A673 (cell line): ENCODE measurements at regions not wholly inside any gene's neighbourhood (a gene's known extent, or its start where the extent isn't known, plus 50 kb on each side); places are given as distances from the start of the nearest gene placed in this dataset.
"Not testable (repeated sequence)": the region's sequence is repeated elsewhere in the genome, so short reads cannot be mapped to it uniquely, and the experiment has no call there.

Experiments used
- BruUV-seq: library from RNA; stranded (reverse); fragments of 400-500 nt; replicated peaks from 2 replicates; lab custom pipeline; 2021; lab: Mats Ljungman, UMichigan
- CTCF ChIA-PET: fragments of 300-600 bp; sonication (Branson Sonifier 250); formaldehyde crosslinking; loops from one replicate; lab custom pipeline; 2022; ENCODE audit warnings: antibody characterized with exemption; lab: Charles Lee
- POLR2A ChIA-PET: fragments of 300-600 bp; sonication (Branson Sonifier 250); formaldehyde crosslinking; loops from one replicate; lab custom pipeline; 2022; ENCODE audit warnings: antibody characterized with exemption; ENCODE audit not compliant: low non-redundant PET; lab: Charles Lee
- DNase-seq: peaks from one replicate; pipeline ENCODE4 v3.0.0-alpha.2; 2015; ENCODE audit warnings: low spot score
- H3K27ac ChIP-seq: fragments of 200-600 bp; sonication (generic); 2 replicates; pipeline ENCODE4 v1.5.1; 2016; ENCODE audit warnings: mixed run types, low read depth, mild to moderate bottlenecking, mixed read lengths, antibody characterized with exemption, low read length; ENCODE audit not compliant: poor library complexity, severe bottlenecking
- H3K27me3 ChIP-seq: fragments of 200-600 bp; sonication (generic); replicated peaks from 2 replicates; pipeline ENCODE4 v1.6.1; 2017; ENCODE audit warnings: mixed run types, low read depth, mild to moderate bottlenecking, mixed read lengths, antibody characterized with exemption, low read length; ENCODE audit not compliant: insufficient read depth, poor library complexity
- H3K36me3 ChIP-seq: fragments of 200-600 bp; sonication (generic); 2 replicates; pipeline ENCODE4 v1.6.1; 2016; ENCODE audit warnings: mixed run types, mild to moderate bottlenecking, mixed read lengths, antibody characterized with exemption, low read length; ENCODE audit not compliant: insufficient read depth, poor library complexity, severe bottlenecking
- H3K4me1 ChIP-seq: fragments of 200-600 bp; sonication (generic); 2 replicates; pipeline ENCODE4 v1.6.1; 2017; ENCODE audit warnings: mixed run types, mild to moderate bottlenecking, mixed read lengths, antibody characterized with exemption, low read length; ENCODE audit not compliant: insufficient read depth, poor library complexity, severe bottlenecking
- H3K4me3 ChIP-seq: fragments of 200-600 bp; sonication (generic); 2 replicates; pipeline ENCODE4 v1.5.1; 2016; ENCODE audit warnings: low read depth, mixed run types, mild to moderate bottlenecking, mixed read lengths, low read length; ENCODE audit not compliant: poor library complexity, severe bottlenecking
- H3K9me3 ChIP-seq: fragments of 200-600 bp; sonication (generic); 2 replicates; pipeline ENCODE4 v1.6.1; 2016; ENCODE audit warnings: mixed run types, low read depth, mild to moderate bottlenecking, mixed read lengths, antibody characterized with exemption, low read length; ENCODE audit not compliant: poor library complexity, severe bottlenecking
- EZH2 ChIP-seq: fragments of 200-600 bp; sonication (generic); IDR thresholded peaks from 2 replicates; pipeline ENCODE4 v1.6.1; 2017; ENCODE audit warnings: borderline replicate concordance, low read depth, mild to moderate bottlenecking, mixed read lengths, antibody characterized with exemption, low read length; ENCODE audit not compliant: poor library complexity, severe bottlenecking
- intact Hi-C: fragments of 100-400 bp; cut with micrococcal nuclease; formaldehyde crosslinking; loops from one replicate; pipeline ENCODE4 v1.10.0; 2022; ENCODE audit not compliant: unreplicated experiment
- TF ChIP-seq, protein P1 (sequence below): fragments of 300-800, 200-600 bp; sonication (generic); conservative IDR thresholded peaks from 2 replicates; pipeline ENCODE4 v1.5.1; 2017; ENCODE audit warnings: low read depth, mild to moderate bottlenecking, antibody characterized with exemption, low read length, moderate library complexity, mixed read lengths

DNA sequence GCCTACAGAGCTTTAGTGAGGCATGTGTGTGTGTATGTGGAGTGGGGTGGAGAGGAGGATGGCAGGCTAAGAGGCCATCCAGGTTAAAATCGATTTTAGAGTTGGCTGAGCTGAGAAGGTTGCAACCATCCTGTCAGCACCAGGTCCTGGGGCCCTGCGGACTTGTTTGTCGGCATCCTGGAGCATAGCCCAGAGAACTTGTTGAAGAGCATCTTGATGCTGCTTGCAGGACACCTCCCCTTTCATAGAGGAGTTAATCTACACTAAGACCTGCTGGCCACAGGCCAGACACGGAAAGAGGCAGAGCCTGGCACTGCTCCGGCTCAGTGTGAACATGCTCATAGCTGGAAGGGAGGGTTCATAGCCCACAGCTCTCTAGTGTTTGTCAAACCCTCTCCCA lies 72.1 kb upstream of the RGPD5 start:
- Histone ChIP-seq H3K36me3 (no peaks in the 10 kb centered on the region), H3K9me3 (no peaks in the 10 kb centered on the region), H3K27me3 (no peaks in the 10 kb centered on the region), H3K4me3 (no peak overlapping the region), H3K4me1 (no peaks in the 10 kb centered on the region), H3K27ac (no peak overlapping the region)
- intact Hi-C loops, result no loop called here
- CTCF ChIA-PET, result no interaction called here
- DNase-seq, result no peak
- POLR2A ChIA-PET, result no interaction called here
- TF ChIP-seq, protein P1, sequence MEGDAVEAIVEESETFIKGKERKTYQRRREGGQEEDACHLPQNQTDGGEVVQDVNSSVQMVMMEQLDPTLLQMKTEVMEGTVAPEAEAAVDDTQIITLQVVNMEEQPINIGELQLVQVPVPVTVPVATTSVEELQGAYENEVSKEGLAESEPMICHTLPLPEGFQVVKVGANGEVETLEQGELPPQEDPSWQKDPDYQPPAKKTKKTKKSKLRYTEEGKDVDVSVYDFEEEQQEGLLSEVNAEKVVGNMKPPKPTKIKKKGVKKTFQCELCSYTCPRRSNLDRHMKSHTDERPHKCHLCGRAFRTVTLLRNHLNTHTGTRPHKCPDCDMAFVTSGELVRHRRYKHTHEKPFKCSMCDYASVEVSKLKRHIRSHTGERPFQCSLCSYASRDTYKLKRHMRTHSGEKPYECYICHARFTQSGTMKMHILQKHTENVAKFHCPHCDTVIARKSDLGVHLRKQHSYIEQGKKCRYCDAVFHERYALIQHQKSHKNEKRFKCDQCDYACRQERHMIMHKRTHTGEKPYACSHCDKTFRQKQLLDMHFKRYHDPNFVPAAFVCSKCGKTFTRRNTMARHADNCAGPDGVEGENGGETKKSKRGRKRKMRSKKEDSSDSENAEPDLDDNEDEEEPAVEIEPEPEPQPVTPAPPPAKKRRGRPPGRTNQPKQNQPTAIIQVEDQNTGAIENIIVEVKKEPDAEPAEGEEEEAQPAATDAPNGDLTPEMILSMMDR, result no peak
- TF ChIP-seq EZH2, result no peak
- no TSS peak for BruUV-seq

DNA sequence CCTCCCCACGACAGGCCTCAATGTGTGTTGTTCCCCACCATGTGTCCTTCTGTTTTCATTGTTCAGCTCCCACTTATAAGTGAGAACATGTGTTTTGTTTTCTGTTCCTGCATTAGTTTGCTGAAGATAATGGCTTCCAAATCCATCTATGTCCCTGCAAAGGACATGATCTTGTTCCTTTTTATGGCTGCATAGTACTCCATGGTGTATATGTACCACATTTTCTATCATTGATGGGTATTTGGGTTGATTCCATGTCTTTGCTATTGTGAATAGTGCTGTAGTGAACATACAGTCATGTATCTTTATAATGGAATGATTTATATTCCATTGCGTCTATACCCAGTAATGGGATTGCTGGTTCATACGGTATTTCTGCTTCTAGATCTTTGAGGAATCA lies 71.5 kb upstream of the RGPD5 start:
- H3K9me3 ChIP-seq, DNase-seq, H3K27me3 ChIP-seq, BruUV-seq, H3K27ac ChIP-seq, CTCF ChIA-PET, intact Hi-C loops, H3K36me3 ChIP-seq, H3K4me3 ChIP-seq, H3K4me1 ChIP-seq, POLR2A ChIA-PET: not testable (repeated sequence)

DNA sequence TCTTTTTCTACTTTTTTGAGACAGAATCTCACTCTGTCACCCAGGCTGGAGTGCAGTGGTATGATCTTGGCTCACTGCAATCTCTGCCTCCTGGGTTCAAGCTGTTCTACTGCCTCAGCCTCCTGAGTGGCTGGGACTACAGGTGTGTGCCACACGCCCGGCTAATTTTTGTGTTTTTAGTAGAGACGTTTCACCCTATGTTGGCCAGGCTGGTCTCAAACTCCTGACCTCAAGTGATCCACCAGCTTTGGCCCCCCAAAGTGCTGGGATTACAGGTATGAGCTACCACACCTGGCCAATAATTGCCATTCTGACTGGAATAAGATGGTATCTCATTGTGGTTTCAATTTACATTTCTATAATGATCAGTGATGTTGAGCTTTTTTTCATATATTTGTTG lies 71.0 kb upstream of the RGPD5 start:
- H3K4me1 ChIP-seq, POLR2A ChIA-PET, H3K36me3 ChIP-seq, intact Hi-C loops, H3K27ac ChIP-seq, CTCF ChIA-PET, H3K9me3 ChIP-seq, H3K4me3 ChIP-seq, DNase-seq, H3K27me3 ChIP-seq, BruUV-seq: not testable (repeated sequence)

DNA sequence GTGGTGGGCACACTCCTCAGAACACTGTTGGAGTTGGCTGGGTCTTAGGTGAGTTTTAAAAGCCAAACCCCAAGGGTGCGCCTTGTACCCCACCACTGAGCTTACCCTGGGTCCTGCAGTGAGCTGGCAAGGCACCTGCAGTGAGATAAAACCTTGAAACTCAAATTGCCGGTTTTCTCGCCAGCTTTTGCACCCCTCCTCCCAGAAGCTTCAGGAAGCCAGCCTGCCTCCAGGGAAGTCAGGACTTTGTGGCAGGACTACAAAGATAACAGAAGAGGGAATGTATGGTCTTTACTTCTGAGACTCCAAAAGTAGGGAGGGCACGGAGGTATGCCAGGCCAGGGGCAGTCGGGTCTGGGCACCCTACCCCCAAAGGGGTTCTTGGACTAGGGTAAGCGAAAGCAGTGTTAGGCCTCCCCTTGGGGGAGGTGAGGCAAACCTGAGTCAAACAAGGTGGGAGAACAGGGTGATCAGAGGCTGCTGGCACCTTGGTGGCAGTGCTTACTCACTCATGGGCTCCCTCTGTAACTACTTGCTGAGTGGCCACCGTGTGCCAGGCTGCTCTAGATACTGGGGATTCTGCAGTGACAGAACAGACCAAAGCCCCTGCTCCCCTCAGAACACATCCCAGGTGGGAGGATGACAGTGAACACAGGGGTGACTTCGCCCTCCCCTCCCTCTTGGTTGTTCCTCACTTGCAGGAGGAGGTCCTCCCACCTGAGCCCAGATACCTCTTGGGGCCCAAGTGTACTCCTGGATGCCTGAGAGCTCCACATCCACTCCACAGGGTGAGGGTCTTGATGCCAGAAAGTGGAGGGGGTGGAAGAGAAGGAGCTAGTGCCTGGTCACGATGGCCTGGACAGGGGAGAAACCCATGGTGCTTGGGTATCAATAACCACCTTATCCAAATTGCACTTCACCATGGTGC lies 69.3 kb upstream of the RGPD5 start:
- Histone ChIP-seq H3K27ac (no peak overlapping the region), H3K4me3 (no peak overlapping the region), H3K4me1 (no peaks in the 10 kb centered on the region), H3K27me3 (no peaks in the 10 kb centered on the region), H3K9me3 (no peaks in the 10 kb centered on the region), H3K36me3 (no peaks in the 10 kb centered on the region)
- intact Hi-C loops, result loop anchor here (5.0 kb wide), 1 partner anchor 177 kb away; no protein-coding TSS in a partner anchor
- no TSS peak for BruUV-seq
- CTCF ChIA-PET, result no interaction called here
- POLR2A ChIA-PET, result no interaction called here
- no peak for DNase-seq
- no peak for TF ChIP-seq EZH2
- TF ChIP-seq, protein P1, result no peak
